ENCODE measurements at regions not wholly inside any gene's neighbourhood (a gene's known extent, or its start where the extent isn't known, plus 50 kb on each side); places are given as distances from the start of the nearest gene placed in this dataset.

GRCh38 chrX:55813150-55813549 is 95.6 kb downstream of the RRAGB start:
- Histone ChIP-seq H3K36me3 (replicated peaks; ENCODE audit: low read depth, low read length) (no peaks in the 10 kb centered on the region), H4K20me1 (ENCODE audit: insufficient read depth, low read length) (no peaks in the 10 kb centered on the region), H3K4me2 (ENCODE audit: low read length) (no peak overlapping the region), H3K79me2 (ENCODE audit: low read length) (no peaks in the 10 kb centered on the region), H3K27me3 (ENCODE audit: low read depth, low read length) (no peaks in the 10 kb centered on the region), H3K9me3 (ENCODE audit: insufficient read depth, low read length) (no peaks in the 10 kb centered on the region), H3K9ac (ENCODE audit: low read length) (no peak overlapping the region), H3K4me3 (ENCODE audit: low read length) (no peak overlapping the region), H2AFZ (ENCODE audit: low read depth, low read length) (no peak overlapping the region), H3K27ac (ENCODE audit: low read length) (no peak overlapping the region), H3K4me1 (ENCODE audit: low read length) (no peaks in the 10 kb centered on the region)
- TF ChIP-seq, protein P1, sequence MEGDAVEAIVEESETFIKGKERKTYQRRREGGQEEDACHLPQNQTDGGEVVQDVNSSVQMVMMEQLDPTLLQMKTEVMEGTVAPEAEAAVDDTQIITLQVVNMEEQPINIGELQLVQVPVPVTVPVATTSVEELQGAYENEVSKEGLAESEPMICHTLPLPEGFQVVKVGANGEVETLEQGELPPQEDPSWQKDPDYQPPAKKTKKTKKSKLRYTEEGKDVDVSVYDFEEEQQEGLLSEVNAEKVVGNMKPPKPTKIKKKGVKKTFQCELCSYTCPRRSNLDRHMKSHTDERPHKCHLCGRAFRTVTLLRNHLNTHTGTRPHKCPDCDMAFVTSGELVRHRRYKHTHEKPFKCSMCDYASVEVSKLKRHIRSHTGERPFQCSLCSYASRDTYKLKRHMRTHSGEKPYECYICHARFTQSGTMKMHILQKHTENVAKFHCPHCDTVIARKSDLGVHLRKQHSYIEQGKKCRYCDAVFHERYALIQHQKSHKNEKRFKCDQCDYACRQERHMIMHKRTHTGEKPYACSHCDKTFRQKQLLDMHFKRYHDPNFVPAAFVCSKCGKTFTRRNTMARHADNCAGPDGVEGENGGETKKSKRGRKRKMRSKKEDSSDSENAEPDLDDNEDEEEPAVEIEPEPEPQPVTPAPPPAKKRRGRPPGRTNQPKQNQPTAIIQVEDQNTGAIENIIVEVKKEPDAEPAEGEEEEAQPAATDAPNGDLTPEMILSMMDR (IDR thresholded peaks at IDR 0.05; ENCODE audit: low read depth, low read length), result no peak
- TF ChIP-seq EZH2phosphoT487 (IDR thresholded peaks at IDR 0.05; ENCODE audit: low read depth), result no peak

DNA sequence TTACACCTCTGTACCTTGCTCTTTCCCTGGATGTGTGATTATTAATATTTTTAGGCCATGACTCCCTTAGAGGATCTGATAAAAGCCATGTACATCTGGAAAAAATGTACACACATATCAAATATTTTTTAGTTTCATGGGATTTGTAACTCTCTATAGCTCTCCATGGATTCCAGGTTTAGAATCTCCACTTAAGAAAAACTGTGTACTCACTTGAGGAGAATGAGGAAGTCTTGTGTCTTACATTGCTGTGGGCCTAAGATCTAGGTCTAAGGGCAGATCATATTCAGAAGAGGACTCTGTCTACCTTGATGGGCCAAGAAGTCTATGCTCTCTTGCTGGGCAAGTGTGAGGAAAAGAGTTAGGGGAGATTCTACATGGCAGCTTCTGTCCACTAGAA is 98.0 kb downstream of the RRAGB start:
- no peaks in the 10 kb centered on the region for H3K36me3 ChIP-seq (replicated peaks; ENCODE audit: low read depth, low read length)
- H3K9me3 ChIP-seq (ENCODE audit: insufficient read depth, low read length), result no peaks in the 10 kb centered on the region
- no peaks in the 10 kb centered on the region for H3K4me1 ChIP-seq (ENCODE audit: low read length)
- no peak overlapping the region for H3K9ac ChIP-seq (ENCODE audit: low read length)
- H3K79me2 ChIP-seq (ENCODE audit: low read length), result no peaks in the 10 kb centered on the region
- TF ChIP-seq, protein P1 (IDR thresholded peaks at IDR 0.05; ENCODE audit: low read depth, low read length), result no peak
- no peak for TF ChIP-seq EZH2phosphoT487 (IDR thresholded peaks at IDR 0.05; ENCODE audit: low read depth)
- H3K4me3 ChIP-seq (ENCODE audit: low read length), result no peak overlapping the region
- H3K27ac ChIP-seq (ENCODE audit: low read length), result no peak overlapping the region
- no peak overlapping the region for H3K4me2 ChIP-seq (ENCODE audit: low read length)
- H3K27me3 ChIP-seq (ENCODE audit: low read depth, low read length), result no peaks in the 10 kb centered on the region
- no peaks in the 10 kb centered on the region for H4K20me1 ChIP-seq (ENCODE audit: insufficient read depth, low read length)
- H2AFZ ChIP-seq (ENCODE audit: low read depth, low read length), result no peak overlapping the region

- H3K4me3 ChIP-seq (ENCODE audit: low read length), result no peak overlapping the region
- TF ChIP-seq EZH2phosphoT487 (IDR thresholded peaks at IDR 0.05; ENCODE audit: low read depth), result no peak
- H3K4me2 ChIP-seq (ENCODE audit: low read length), result no peak overlapping the region
- no peak overlapping the region for H3K27ac ChIP-seq (ENCODE audit: low read length)
- H4K20me1 ChIP-seq (ENCODE audit: insufficient read depth, low read length), result no peaks in the 10 kb centered on the region
- no peaks in the 10 kb centered on the region for H3K4me1 ChIP-seq (ENCODE audit: low read length)
- no peaks in the 10 kb centered on the region for H3K9me3 ChIP-seq (ENCODE audit: insufficient read depth, low read length)
- no peak overlapping the region for H3K9ac ChIP-seq (ENCODE audit: low read length)
- H3K27me3 ChIP-seq (ENCODE audit: low read depth, low read length), result no peaks in the 10 kb centered on the region
- no peak overlapping the region for H2AFZ ChIP-seq (ENCODE audit: low read depth, low read length)
- H3K79me2 ChIP-seq (ENCODE audit: low read length), result no peaks in the 10 kb centered on the region
- no peaks in the 10 kb centered on the region for H3K36me3 ChIP-seq (replicated peaks; ENCODE audit: low read depth, low read length)
Observed at GRCh38 chrX:55816023-55816422, 98.5 kb downstream of the RRAGB start.

DNA sequence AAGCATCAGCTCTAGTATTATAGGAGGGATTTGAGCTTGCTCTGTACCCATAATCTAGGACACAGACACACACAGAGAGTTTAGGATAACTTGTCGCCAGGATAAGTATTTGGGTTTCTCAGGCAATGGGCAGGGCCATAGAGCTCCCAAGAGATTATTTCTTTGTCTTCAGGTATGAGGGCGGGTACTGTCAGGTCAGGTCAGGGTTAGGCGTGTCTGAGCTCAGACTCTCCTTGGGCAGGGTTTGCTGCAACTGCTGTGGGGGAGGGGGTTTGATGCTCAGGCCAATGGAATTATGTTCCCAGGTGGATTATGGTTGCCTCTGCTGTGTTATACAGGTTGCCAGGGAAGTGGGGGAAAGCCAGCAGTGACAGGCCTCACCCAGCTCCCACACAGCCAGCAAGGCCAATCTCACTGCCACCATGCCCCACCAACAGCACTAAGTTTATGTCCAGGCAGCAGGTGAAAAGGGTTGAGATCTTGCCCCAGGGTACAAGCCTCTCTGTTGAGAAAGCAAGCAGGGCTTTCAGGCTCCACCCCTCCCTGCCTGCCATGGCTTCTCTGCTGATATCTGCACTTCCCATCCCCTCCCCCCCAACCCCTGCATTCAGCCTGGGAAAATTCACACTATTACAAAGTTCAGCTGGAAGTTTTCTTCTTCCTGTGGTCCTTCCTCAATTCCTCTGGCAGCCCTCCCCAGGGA is 101.3 kb downstream of the RRAGB start:
- Histone ChIP-seq H3K4me1 (ENCODE audit: low read length) (no peaks in the 10 kb centered on the region), H3K36me3 (replicated peaks; ENCODE audit: low read depth, low read length) (no peaks in the 10 kb centered on the region), H3K27ac (ENCODE audit: low read length) (no peak overlapping the region), H4K20me1 (ENCODE audit: insufficient read depth, low read length) (no peaks in the 10 kb centered on the region), H3K9ac (ENCODE audit: low read length) (no peak overlapping the region), H3K4me2 (ENCODE audit: low read length) (no peak overlapping the region), H3K9me3 (ENCODE audit: insufficient read depth, low read length) (no peaks in the 10 kb centered on the region), H3K4me3 (ENCODE audit: low read length) (no peak overlapping the region), H3K79me2 (ENCODE audit: low read length) (no peaks in the 10 kb centered on the region), H3K27me3 (ENCODE audit: low read depth, low read length) (no peaks in the 10 kb centered on the region), H2AFZ (ENCODE audit: low read depth, low read length) (no peak overlapping the region)
- TF ChIP-seq, protein P1 (IDR thresholded peaks at IDR 0.05; ENCODE audit: low read depth, low read length), result no peak
- no peak for TF ChIP-seq EZH2phosphoT487 (IDR thresholded peaks at IDR 0.05; ENCODE audit: low read depth)
